Ectodermal cell (in vitro differentiated cells): ENCODE measurements at regions not wholly inside any gene's neighbourhood (a gene's known extent, or its start where the extent isn't known, plus 50 kb on each side); places are given as distances from the start of the nearest gene placed in this dataset.
"Not testable (repeated sequence)": the region's sequence is repeated elsewhere in the genome, so short reads cannot be mapped to it uniquely, and the experiment has no call there.

Experiments
- H3K27ac ChIP-seq: 2 replicates; pipeline ENCODE4 v1.7.0; 2013; ENCODE audit warnings: mild to moderate bottlenecking, low read depth, low read length; ENCODE audit not compliant: insufficient read depth, poor library complexity, severe bottlenecking
- H3K27me3 ChIP-seq: 2 replicates; pipeline ENCODE4 v1.7.0; 2013; ENCODE audit warnings: mild to moderate bottlenecking, low read length; ENCODE audit not compliant: insufficient read depth, control insufficient read depth, poor library complexity, severe bottlenecking
- H3K36me3 ChIP-seq: one replicate; pipeline ENCODE4 v1.7.0; 2013; ENCODE audit warnings: low read length; ENCODE audit not compliant: control insufficient read depth, insufficient read depth
- H3K4me1 ChIP-seq: one replicate; pipeline ENCODE4 v1.7.0; 2013; ENCODE audit warnings: low read length; ENCODE audit not compliant: control insufficient read depth, insufficient read depth
- H3K4me3 ChIP-seq: 2 replicates; pipeline ENCODE4 v1.7.0; 2013; ENCODE audit warnings: low read depth, low read length, control low read depth; ENCODE audit not compliant: insufficient read depth
- H3K9me3 ChIP-seq: 2 replicates; pipeline ENCODE4 v1.7.0; 2013; ENCODE audit warnings: mild to moderate bottlenecking, low read length, moderate library complexity; ENCODE audit not compliant: control insufficient read depth
- WGBS, 2 experiments: methylation state at CpG; one replicate each; pipeline ENCODE4 v1.1.7; 2013; ENCODE audit warnings: missing lambda C conversion rate in 2 of 2; 5-methylcytosine and 5-hydroxymethylcytosine counted together

DNA sequence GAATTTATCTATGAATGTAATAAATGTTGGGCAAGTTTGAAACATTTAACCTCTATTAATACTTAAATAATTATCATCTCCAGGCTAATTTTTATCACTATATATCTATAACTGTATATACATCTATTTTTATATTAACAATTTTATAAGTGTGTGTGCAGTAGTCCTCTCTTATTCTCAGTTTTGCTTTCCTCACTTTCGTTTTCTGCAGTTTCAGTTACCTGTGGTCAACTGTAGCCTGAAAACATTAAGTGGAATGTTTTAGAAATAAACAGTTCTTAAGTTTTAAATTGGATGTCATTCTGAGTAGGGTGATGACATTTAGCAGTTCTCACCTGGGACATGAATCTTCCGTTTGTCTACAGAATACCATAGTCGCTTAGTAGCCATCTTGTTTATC, 379.4 kb upstream of the MAN1A1 start:
- no peaks in the 10 kb centered on the region for H3K4me1 ChIP-seq
- H3K9me3 ChIP-seq, result peaks cover 2% of the 10 kb centered on the region
- no peaks in the 10 kb centered on the region for H3K36me3 ChIP-seq
- 92 to 98% methylated on average over 3 of the region's 3 CpGs for WGBS, 2 experiments
- H3K27ac ChIP-seq, result no peak overlapping the region
- no peak overlapping the region for H3K4me3 ChIP-seq
- no peaks in the 10 kb centered on the region for H3K27me3 ChIP-seq

- Histone ChIP-seq H3K4me1 (no peaks in the 10 kb centered on the region), H3K27me3 (no peaks in the 10 kb centered on the region), H3K9me3 (peaks cover 2% of the 10 kb centered on the region), H3K27ac (no peak overlapping the region), H3K36me3 (no peaks in the 10 kb centered on the region), H3K4me3 (no peak overlapping the region)
- 93 to 94% methylated on average over 7 of the region's 7 CpGs for WGBS, 2 experiments
Observed at GRCh38 chr6:119728220-119728750, 378.7 kb upstream of the MAN1A1 start.

DNA sequence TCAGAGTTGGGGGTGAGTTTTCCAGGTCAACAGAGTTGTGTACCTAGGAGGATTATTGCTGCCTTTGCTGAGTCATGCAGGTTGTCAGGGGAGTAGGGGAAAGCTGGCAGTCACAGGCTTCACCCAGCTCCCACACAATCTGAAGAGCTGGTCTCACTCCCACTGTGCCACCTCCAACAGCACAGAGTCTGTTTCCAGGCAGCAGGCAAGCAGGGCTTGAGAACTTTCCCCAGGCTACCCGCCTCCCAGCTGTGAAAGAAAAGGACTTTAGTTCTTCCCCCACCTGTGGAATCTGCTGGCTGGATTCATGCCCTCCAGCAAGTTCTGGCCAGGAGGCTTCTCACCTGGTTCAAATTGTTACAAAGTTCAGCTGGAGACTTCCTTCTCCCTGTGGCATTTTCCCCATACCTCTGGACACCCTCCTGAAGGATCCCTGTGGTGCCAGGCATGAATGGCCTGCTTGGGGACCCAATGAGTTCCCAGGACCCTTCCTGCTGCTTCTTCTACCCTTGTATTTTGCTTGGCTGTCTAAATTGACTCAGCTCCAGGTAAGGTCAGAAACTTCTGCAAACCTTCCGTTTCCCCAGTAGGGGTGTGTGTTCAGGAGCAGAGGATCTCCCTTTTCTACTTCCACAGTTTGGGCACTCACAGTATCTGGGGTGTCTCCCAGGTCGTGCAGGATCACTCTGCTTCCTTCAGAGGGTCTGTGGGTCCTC, 378.1 kb upstream of the MAN1A1 start:
- Histone ChIP-seq H3K36me3 (no peaks in the 10 kb centered on the region), H3K27ac (no peak overlapping the region), H3K4me1 (no peaks in the 10 kb centered on the region), H3K9me3 (peaks cover 2% of the 10 kb centered on the region), H3K4me3 (no peak overlapping the region), H3K27me3 (no peaks in the 10 kb centered on the region)
- 82 to 90% methylated on average over 3 of the region's 3 CpGs for WGBS, 2 experiments

DNA sequence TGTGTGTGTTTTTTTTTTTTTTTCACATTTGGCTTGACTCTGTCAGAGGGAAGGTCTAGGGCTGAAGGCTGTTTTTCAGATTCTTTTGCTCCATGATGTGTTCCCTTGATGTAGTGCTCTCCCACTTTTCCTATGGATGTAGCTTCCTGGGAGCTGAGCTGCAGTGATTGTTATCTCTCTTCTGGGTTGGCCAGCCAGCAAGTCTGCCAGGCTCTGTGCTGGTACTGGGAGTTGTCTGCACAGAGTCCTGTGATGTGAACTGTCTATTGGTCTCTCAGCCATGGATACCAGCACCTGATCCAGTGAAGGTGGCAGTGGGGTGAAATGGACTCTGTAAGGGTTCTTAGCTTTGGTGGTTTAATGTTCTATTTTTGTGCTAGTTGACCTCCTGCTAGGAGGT, 377.4 kb upstream of the MAN1A1 start:
- H3K27ac ChIP-seq, H3K36me3 ChIP-seq, H3K27me3 ChIP-seq, H3K4me3 ChIP-seq, H3K9me3 ChIP-seq, H3K4me1 ChIP-seq: not testable (repeated sequence)

- Histone ChIP-seq H3K4me1 (no peaks in the 10 kb centered on the region), H3K27ac (no peak overlapping the region), H3K27me3 (no peaks in the 10 kb centered on the region), H3K4me3 (no peak overlapping the region), H3K9me3 (peaks cover 2% of the 10 kb centered on the region), H3K36me3 (no peaks in the 10 kb centered on the region)
- WGBS, 2 experiments, result 93 to 97% methylated on average over 4 of the region's 4 CpGs
Observed at GRCh38 chr6:119726086-119726485, 376.5 kb upstream of the MAN1A1 start.

- 91 to 92% methylated on average over 2 of the region's 2 CpGs for WGBS, 2 experiments
- Histone ChIP-seq H3K27ac (no peak overlapping the region), H3K27me3 (no peaks in the 10 kb centered on the region), H3K4me3 (no peak overlapping the region), H3K9me3 (no peaks in the 10 kb centered on the region), H3K36me3 (no peaks in the 10 kb centered on the region), H3K4me1 (no peaks in the 10 kb centered on the region)
Observed at GRCh38 chr6:119720160-119720559, 370.6 kb upstream of the MAN1A1 start.

- WGBS, 2 experiments, result 88 to 100% methylated on average over 1 to 2 of the region's 2 CpGs
- no peaks in the 10 kb centered on the region for H3K9me3 ChIP-seq
- no peaks in the 10 kb centered on the region for H3K27me3 ChIP-seq
- no peak overlapping the region for H3K4me3 ChIP-seq
- H3K27ac ChIP-seq, result no peak overlapping the region
- H3K4me1 ChIP-seq, result no peaks in the 10 kb centered on the region
- no peaks in the 10 kb centered on the region for H3K36me3 ChIP-seq
Observed at GRCh38 chr6:119717942-119718341, 368.4 kb upstream of the MAN1A1 start.

GRCh38 chr6:119716668-119717270, 367.2 kb upstream of the MAN1A1 start:
- H3K27me3 ChIP-seq, result no peaks in the 10 kb centered on the region
- 85 to 88% methylated on average over 2 of the region's 2 CpGs for WGBS, 2 experiments
- no peak overlapping the region for H3K27ac ChIP-seq
- H3K36me3 ChIP-seq, result no peaks in the 10 kb centered on the region
- H3K4me3 ChIP-seq, result no peak overlapping the region
- H3K4me1 ChIP-seq, result no peaks in the 10 kb centered on the region
- H3K9me3 ChIP-seq, result no peaks in the 10 kb centered on the region

DNA sequence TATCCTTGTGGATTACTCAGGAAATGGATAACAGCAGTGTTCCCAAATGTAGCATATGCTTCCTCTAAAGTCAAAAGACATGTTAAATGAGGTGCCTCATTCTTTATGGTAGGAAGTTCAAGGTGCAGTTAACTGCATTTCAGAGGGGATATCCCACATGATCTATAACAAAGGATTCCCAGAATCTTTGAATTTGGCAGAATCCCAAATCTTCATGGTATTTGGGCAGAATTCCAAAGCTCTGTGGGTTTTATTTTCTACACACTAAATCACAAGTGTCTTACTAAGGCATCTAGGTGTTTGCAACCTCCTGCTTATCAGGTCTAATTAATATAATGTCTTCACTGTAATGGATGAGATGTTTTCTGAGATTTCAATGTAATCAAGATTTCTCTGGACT, 364.3 kb upstream of the MAN1A1 start:
- Histone ChIP-seq H3K36me3 (no peaks in the 10 kb centered on the region), H3K4me3 (no peak overlapping the region), H3K4me1 (no peaks in the 10 kb centered on the region), H3K27ac (no peak overlapping the region), H3K9me3 (no peaks in the 10 kb centered on the region), H3K27me3 (no peaks in the 10 kb centered on the region)

DNA sequence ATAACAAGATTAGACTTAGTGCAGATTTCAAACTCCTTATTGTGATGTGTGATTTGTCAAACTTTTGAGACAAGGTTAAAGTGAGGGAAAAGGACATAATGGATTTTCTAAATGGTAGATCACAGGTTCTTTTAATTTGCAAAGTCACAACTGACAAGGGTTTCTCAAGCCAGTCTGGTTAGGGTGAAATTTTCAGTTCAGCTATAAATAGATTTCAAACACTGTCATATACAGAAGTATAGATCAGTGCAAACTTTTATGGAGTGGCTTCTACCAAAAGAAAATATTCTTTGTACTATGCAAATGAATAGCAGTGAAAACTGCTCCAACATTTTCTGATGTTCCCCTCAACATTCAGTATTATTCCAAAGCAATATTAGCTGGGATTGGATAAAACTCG, 337.1 kb upstream of the MAN1A1 start:
- H3K27ac ChIP-seq, result no peak overlapping the region
- no peaks in the 10 kb centered on the region for H3K36me3 ChIP-seq
- no peaks in the 10 kb centered on the region for H3K9me3 ChIP-seq
- no peaks in the 10 kb centered on the region for H3K27me3 ChIP-seq
- no peak overlapping the region for H3K4me3 ChIP-seq
- WGBS, 2 experiments, result 92 to 100% methylated on average over 1 of the region's 1 CpG
- H3K4me1 ChIP-seq, result no peaks in the 10 kb centered on the region
